ENCODE measurements at regions not wholly inside any gene's neighbourhood (a gene's known extent, or its start where the extent isn't known, plus 50 kb on each side); places are given as distances from the start of the nearest gene placed in this dataset.

- DNase-seq, result no peak
These were observed 99.4 kb downstream of the ADSS2 start for GRCh38 chr1:244352156-244352830.

- no peak for DNase-seq
These were observed 98.1 kb downstream of the ADSS2 start for GRCh38 chr1:244353551-244354091.

GRCh38 chr1:244354810-244355278, 96.9 kb downstream of the ADSS2 start:
- no peak for DNase-seq

- DNase-seq, result no peak
These were observed 95.3 kb downstream of the ADSS2 start for GRCh38 chr1:244356376-244356775.
